ENCODE measurements at regions not wholly inside any gene's neighbourhood (a gene's known extent, or its start where the extent isn't known, plus 50 kb on each side); places are given as distances from the start of the nearest gene placed in this dataset.

DNA sequence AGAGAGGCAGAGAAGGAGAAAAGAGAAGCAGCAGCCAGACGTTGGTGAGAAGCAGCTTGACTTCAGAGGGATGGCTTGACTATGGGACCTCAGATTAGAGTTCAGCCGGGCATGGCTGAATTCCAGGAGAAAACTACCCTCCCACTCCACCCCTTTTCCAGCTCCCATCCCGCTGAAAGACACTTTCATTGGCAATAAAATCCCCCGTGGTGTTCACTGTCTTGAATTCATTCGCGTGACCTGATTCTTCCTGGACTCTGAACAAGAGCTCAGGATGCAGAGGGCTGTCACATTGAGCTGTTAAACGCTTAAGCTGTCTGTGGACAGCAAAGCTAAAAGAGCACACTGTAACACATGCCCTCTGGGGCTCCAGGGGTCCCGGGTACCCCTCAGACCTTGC lies 1575.3 kb upstream of the AGA start:
- TF ChIP-seq POLR2A (IDR thresholded peaks at IDR 0.05; ENCODE audit: low read length): no peak
- TF ChIP-seq GATA1 (IDR thresholded peaks at IDR 0.05; ENCODE audit: low read depth, low read length): no peak

Data from erythroblast (primary cell).